Suppressor macrophage (primary cell): ENCODE measurements at regions not wholly inside any gene's neighbourhood (a gene's known extent, or its start where the extent isn't known, plus 50 kb on each side); places are given as distances from the start of the nearest gene placed in this dataset.
"Not testable (repeated sequence)": the region's sequence is repeated elsewhere in the genome, so short reads cannot be mapped to it uniquely, and the experiment has no call there.

ENCODE experiments used
- DNase-seq, 4 experiments: peaks; one replicate each; pipeline ENCODE4 v3.0.0-alpha.2; 2020 to 2022

DNA sequence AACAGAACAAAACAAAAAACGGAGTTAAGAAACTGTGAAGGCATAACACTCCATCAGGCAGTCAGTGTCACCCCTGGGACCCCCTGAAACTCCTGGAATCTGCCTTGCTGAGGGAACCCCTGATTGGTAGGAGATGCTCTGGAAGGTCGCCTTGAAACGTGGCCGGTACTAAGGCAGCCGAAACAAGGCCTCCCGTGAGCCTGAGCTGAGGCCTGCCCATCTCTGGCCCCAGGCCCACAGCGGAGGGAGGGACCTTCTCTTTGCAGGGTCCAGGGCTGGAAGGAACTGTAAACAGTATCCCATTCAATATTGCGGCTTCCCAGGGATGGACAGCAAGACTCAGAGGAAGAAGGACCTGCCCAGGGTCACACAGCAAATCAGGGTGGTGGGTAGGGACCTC lies 155.7 kb downstream of the INHBB start:
- no peak for DNase-seq

DNA sequence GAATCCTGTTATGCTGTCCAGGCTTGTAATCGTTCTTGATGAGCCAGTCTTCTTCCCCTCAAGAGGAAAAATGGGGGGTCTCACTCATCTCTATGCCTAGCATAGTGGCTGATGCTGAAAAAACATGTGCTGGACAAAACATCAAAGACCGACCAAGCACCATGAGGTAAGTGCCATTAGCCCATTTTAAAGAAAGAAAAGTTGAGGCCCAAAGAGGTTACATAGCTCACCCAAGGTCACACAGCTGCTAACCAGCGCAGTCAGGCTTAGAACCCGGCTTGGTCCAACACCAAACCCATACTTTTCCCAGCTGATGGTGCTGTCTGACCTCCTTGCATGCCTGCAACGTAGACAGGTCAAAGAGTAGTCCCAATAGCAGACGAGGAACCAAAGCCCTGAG lies 156.4 kb downstream of the INHBB start:
- no peak for DNase-seq

DNA sequence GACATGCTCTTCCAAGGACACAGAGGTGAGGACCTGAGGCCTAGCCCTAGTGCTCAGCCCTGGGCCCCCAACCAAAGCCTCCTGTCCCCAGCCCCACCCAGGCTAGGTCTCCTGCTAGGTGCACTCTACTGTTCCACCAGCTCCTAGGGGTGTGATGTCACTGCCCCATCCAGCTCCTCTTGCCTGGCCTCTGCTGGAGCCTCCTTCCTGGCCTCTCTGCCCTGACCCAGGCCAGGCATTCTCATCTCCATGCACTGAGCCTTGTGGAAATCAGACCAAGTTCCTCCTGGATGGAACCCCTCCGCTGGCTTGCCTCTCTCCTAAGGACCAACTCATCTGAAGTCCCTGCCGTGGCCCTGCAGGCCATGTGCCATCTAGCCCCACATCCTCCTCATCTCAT lies 156.8 kb downstream of the INHBB start:
- no peak for DNase-seq

DNA sequence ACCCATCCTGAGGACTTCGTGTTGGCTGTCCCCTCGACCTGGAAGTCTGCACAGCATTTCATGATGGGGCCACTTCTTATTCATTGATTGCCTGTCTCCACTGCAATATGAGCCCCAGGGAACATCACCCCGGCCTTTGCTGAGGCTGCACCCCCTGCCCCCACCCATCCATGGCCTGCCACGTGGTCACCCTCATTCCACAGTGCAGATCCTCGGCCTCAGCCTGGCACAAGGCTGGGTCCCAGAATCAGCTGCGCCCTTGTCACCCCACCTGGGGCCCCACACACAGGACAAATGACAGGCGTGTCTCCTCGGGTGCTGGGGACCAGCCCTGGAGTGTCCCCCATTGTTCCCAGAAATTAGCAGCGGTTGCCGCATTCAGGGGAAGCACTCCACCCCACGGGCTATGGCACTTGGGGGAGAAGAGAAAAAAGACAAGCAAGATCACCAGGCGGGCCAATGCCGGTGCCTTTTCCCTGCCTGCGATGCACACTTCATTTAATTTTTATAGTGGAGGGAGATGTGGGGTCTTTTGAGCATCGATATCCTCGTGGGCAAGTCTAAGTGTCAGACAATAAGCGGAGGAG lies 157.4 kb downstream of the INHBB start:
- no peak for DNase-seq

DNA sequence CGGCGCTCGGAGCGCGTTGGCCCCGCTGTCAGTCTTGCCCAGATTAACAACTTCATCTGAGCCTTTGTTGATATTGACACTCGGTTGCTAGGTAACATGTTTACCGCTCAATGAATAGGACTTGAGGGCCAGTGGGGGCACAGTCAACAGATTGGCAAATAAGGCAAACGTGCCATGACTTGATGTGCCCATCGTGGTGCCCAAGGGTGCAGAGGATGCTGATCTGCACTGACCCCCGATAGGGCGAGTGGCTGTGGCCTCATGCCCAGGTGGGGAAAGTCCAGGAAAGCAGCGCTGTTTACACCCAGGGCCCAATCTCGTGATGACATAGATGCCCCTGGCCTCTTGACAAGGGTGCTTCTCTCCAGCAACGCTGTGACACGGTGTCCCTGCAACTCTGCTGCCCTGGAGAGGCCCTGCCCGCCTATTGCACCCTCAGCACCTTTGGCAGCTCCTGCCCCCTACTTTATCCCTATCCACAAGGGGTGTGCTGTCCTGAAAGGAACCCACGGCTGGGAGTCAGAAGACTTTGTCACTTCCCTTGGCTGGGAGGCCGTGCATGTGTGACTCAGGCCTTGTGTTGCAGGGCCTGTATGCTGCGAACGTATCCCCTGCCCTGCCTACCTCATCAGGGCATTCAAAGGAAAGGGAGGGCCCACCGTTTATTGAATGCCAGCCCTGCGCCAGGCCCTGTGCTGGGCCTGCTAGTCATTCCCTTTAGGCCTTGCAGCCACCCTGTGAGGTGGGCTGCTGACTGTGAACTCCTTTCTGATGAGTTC lies 158.0 kb downstream of the INHBB start:
- DNase-seq, result peak in 2 of 4 experiments; percentile 3 to 9

DNA sequence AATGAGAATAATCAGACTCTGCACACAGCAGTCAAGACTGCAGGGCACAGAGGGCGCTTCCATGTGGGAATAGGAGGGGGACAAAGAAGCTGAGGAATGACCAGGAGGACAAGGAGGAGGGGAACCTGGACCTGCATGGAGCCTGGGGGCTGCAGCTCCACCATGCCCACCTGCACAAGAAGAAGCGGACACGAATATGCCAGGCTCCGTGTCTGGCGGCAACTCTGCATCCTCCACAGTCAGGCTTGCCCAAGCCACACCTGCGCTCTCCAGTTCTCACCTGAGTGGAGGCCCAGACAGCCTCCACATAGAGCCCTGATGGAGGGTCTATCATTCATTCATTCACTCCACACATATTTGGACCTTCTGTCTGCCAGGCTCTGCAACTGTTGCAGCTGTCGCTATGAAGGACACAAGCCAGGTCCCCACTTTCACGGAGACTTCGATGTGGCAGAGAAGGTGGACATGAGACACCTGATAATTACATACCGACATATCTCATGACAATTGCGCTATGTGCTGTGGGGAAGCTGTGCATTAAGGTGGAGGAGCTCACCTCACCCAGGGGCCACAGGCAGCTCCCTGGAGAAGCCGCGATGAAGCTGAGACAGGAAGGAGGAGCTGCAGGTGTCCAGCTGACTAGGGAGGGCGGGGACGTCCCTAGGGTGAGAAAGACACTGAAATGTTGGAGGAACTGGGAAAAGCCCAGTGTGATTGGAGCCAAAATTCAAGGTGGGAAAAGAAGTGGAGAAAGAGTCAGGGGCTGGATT lies 159.2 kb downstream of the INHBB start:
- no peak for DNase-seq

DNA sequence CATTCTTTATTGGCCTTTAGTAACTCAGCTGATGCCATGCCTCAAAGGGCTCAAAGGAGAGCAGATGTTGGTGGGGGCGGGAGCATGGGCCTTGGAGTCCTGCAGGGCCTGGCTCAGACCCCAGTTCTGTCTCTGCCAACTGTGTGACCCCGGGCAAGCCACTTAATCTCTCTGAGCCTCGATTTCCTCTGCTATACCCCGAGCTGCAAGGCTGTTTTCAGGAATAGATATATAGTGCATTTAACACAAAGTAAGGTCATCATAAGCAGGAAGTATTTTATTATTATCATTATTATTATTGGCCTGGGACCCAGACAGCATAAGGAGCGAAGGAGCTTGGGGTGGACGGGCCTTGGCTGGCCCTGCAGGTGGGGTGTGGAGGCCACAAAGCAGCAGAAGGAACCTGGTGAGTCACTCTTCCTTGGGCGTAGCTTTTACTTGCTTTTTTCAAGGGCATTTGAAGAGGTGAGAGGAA lies 162.7 kb downstream of the INHBB start:
- DNase-seq, result no peak

DNA sequence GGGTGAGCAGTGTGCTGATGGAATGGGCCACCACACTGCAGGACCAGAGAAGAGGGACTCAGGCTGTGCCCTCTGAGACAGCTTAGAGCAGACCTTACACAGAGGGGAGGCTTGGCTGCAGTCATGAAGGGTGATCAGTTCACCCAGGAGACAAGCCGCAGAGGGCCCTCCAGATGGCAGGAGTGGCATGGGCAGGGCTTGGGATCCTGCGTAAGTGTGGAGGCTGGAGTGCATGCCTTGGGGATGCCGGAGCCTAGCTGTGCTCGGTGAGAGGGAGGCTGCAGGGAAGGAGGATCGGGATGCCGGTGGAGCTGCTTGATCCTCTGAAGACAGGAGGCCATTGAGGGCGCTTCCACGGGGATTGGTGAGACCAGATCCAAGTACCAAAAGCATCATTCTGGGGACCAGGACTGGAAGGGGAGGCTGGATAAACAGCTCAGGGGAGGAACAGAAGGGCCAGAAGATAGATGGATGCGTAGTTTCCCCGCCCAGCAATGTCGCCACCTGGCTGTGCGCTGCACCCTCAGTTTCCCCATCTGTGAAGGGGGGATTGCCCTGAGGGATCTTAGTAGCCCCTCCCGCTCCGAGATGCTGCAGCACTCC lies 163.4 kb downstream of the INHBB start:
- DNase-seq, result no peak

DNA sequence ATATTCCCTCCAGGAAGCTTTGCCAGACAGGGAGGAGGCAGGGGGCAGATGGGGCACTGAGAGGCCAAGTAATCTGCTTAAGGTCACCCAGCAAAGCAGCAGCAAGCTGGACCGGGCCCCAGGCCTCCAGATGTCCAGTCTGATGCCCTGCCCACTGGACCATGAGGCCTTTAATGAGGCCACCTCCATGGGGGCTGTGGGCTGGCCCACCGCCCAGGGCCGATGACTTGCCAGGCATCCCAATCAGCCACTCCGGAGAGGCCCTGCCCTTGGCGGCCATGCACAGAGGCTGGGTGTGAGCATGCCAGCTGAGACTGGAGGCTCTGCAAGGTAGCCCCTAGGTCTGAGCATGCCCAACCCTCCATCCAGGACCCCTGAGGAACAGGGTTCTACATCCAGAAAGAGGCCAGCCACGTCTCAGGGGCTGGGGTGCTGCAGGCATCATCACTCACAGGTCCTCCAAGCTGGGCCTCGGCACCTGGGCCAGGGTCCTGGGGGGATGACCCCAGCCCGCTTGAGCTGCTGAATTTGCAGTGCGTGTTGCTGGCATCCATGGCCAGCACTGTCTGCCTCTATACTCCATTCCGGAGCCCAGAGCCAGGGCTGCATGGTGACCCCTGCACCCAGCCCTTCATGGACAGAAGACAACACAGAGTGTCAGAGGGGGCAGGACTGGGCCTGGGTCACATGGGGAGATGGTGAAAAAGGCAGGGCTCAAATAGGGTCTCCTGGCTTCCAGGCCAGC lies 164.2 kb downstream of the INHBB start:
- DNase-seq, result no peak

DNA sequence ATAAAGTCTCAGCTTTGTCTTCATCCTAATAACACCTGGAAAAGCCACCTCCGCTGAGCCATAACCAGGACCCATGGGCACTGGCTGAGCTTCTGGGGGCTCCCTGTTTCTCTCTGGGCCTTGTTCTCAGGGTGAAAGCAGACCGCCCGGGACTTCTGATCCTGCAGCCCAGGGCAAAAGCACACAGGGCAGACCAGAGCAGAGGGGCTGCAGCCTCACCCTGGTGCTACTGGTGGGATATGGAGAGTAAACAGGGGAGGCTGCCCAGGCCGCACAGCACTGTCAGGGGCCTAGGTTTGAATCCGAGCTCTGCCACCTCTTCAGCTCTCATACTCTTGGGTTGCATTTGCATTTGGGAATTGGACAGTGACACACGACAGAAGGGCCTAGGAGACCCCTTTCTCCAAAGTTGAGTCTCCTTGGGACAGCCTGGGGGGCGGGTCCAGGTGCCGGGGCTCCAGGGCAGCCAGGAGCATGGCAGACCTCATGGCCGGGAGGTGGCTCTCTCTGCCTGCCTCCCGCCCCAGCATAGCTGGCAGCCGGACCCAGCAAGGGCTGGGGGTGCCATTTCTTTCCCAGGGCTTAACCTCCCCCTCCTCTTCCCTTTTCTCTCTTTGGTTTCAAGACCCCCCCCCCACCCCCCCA lies 164.9 kb downstream of the INHBB start:
- no peak for DNase-seq

DNA sequence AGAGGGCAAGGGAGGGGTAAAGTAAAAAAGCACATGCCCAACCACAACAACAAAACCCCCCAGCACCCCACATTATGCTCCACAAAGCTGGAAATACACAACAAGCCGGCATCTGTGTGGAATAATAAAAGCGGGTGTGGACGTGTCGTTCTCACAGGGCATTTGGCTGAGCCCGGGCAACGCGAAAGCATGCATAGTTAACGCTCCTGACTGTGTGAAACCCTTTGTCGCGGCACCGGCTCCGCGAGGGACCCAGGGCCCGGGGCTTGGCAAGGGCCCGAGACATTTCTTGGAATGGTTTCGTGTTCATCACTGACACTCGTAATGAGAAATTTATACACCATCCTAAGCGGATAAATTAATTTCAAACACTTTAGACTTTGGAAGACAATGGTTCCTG lies 165.6 kb downstream of the INHBB start:
- no peak for DNase-seq

DNA sequence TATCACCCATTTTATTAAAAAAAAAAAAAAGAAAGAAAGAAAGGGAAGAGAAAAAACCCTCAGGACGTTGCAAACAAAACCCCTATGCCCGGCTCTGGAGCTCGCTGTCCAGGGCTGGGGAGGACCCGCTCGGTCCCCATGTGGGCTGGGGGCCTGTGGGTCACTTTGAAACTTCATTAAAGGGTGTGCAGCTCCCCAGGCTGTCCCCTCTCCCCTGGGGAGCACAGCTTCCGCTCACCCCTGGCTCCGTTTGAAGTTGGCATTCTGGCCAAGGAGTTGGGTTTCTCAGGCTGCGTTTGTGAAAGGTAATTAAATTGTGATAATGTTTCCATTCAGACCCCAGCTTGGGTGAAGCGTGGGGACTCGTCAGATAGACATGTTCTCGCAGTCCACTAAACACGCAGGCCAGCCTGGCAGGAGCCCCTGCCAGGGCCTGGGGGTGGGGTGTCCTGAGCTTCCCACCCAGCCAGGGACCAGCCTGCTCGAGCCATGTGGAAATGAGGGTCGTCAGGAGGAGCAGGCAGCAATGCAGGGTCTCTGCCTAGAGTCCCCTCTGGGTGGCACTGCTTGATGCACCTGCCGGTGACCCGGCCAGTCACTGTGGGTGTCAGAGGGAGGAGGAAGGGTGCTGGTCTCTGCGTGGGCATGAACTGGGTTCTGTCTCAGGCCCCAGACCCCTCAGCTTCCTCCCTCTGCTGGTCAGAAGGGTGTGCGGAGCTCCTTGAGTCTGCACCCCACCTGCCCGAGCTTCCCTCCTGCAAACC lies 166.2 kb downstream of the INHBB start:
- DNase-seq, result no peak

DNA sequence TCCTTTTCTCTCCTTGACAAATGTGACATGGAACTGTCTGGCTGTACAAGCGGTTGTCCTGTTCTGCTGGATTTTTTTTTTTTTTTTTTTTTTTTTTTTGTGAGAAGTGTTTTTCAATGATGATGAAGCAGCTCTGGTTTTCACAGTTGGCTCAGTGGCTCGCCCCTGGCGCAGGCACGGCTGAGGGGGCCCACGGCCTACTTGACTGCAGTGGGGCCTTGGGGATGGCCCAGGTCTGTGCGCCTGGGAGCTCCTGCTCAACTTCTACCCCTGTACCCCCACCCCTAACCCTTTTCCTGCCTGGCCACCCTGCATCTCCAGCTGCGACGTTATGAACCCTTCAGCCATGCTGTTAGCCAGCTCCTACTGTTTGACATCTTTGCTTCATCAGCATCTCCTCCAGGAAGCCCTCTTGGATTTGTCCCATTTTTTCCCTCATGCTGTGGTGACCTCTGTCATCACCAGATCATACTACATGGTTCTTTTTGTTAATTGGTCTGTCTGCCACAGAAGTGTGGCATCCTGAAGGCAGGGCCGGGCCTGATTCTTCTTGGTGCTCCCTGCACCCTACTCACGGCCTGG lies 167.9 kb downstream of the INHBB start:
- no peak for DNase-seq

DNA sequence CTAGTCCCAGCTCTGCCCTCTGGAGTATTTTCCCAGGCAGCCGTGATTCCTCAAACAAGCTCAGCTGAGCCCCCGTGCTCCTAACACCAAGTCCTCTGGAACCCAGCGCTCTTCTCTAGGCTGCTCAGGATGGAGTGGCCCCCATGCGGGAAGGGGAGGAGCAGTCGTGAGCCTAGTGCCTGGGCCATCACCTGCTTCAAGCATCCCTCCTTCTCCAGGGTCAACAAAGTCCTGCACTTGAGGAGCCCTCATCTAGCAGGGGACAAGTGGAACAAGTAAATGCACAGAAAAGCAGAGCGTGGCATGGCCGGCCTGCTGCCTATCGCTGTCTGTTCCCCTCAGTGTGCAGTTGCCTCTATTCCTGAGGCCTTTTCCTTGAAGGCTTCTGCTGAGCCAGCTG lies 168.6 kb downstream of the INHBB start:
- no peak for DNase-seq

DNA sequence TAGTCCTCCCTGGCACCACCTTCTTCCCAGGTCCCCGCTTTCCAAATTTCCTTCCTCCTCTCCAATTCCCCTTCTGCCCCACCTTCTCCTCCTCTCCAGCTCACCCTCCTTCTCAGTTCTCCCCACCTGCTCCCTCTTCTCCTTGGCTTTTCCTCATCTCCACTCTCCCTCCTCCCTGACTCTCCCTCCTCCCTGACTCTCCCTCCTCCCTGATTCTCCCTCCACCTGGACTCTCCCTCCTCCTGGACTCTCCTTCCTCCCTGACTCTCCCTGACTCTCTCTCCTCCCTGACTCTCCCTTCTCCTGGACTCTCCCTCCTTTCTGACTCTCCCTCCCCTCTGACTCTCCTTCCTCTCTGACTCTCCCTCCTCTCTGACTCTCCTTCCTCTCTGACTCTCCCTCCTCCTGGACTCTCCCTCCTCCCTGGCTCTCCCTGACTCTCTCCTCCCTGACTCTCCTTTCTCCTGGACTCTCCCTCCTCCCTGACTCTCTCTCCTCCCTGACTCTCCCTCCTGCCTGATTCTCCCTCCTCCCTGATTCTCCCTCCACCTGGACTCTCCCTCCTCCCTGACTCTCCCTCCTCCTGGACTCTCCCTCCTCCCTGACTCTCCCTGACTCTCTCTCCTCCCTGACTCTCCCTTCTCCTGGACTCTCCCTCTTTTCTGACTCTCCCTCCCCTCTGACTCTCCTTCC lies 169.3 kb downstream of the INHBB start:
- DNase-seq, result not testable (repeated sequence)

DNA sequence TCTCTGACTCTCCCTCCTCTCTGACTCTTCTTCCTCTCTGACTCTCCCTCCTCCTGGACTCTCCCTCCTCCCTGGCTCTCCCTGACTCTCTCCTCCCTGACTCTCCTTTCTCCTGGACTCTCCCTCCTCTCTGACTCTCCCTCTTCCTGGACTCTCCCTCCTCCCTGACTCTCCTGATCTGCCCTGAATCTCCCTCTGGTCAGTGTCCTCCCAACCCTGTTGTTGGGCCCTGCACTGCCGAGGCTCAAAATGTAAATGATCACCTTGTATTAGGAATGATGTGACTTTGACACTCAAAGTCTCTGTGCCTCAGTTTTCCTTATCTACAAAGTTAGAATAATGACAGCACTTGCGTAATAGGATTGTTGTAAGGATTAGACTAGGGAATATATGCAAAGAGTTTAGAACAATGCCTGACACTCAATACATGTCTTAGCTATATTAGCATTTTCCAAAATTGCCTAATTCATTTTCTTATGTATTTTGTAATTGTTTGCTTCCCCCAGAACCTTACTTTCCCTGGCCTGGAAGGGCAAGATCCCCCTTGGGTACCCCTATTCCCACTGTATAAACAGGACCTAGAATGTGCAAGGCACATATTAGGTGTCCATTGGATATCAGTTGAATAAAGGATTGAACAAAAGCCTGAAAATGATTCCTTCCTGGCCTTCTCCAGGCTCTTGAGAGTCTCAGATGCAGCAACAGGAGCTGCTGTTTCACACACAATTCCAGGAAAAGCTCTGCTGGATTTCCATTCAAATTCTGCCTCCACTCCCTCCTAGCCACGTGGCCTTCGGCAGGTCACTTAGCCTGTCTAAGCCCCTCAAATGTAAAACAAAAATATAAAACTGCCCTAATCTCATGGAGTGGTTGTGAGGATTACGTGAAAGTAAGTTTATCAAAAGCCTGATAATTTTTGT lies 170.1 kb downstream of the INHBB start:
- DNase-seq, result no peak

DNA sequence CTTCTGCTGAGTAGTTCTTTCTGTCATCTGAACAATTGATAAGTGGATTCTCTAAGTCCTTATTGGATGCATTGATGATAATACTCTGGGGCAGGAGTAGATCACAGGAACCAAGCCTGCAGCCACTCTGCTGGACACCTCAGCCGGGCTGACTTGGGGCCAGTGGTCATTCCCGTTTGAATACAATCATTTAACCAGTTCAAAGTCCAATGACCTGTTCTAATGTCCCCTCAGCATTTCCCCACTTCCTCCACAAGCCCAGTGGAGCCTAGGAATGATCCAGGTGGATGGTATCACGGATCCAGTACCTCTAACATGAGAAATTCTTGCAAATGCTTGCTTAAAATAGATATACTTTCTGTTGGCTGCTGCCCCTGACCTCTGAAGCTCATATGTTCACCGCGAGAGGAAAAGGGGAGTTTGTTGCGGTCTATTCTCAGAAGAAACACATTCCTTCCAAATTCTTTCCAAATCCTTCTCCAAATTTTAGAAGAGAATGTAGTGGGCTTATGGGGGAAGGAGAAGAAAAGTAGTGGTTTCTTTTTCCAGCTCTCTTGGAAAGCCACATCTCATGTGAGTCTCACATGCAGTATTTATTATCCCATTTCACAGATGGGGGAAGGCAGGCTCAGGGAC lies 170.9 kb downstream of the INHBB start:
- no peak for DNase-seq

DNA sequence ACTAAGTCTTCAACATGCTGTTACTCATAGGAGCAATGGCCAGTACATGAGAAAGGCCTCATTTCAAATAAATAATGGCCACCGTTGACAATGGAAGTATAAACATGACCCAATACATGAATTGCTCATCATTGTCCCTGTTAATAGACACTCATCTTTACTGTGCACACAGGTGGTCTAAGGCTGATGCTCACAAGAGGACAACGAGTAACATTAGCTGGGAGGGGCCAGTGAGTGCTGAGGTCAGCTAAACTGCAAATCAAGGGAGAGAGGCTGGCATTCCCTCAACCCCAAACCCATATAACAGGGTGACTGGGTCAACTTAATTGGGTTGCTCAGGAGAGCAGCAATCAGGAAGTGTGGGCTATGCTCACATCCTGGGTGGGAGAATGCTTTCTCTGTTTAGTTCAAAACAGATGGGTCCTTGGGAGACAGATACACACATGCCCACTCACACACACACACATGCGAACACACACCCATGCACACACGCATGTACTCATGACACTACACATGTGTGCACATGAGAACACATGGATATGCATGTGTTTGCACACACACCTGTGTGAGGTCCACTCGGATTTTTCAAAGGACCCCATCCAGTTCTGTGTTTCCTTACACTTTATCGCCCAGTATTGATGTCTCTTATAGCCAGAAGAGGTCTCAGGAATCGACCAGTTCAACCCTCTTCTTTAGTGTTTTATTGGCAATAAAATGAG lies 172.0 kb downstream of the INHBB start:
- DNase-seq, result no peak
